Eye (tissue), 1 donor: ENCODE measurements at regions not wholly inside any gene's neighbourhood (a gene's known extent, or its start where the extent isn't known, plus 50 kb on each side); places are given as distances from the start of the nearest gene placed in this dataset.
A peak's percentile ranks its signal among the peaks of the same experiment; 100 is the strongest.

ENCODE experiments used
- DNase-seq: peaks from one replicate; pipeline ENCODE4 v3.0.0-alpha.2; 2015

GRCh38 chr9:3161912-3162311 lies 318.0 kb upstream of the PUM3 start:
- no peak for DNase-seq

- no peak for DNase-seq
These were observed 313.1 kb upstream of the PUM3 start for GRCh38 chr9:3157011-3157410.

- DNase-seq: no peak
These were observed 308.0 kb upstream of the PUM3 start for GRCh38 chr9:3151672-3152576.

GRCh38 chr9:3150074-3150473 lies 306.2 kb upstream of the PUM3 start:
- peak; percentile 3 for DNase-seq

GRCh38 chr9:3138231-3139229 lies 294.6 kb upstream of the PUM3 start:
- DNase-seq: no peak

GRCh38 chr9:3137347-3137695 lies 293.4 kb upstream of the PUM3 start:
- no peak for DNase-seq

GRCh38 chr9:3136686-3137346 lies 292.9 kb upstream of the PUM3 start:
- DNase-seq: no peak

- DNase-seq: no peak
These were observed 292.3 kb upstream of the PUM3 start for GRCh38 chr9:3136230-3136629.

GRCh38 chr9:3127564-3127963 lies 283.7 kb upstream of the PUM3 start:
- DNase-seq: no peak

GRCh38 chr9:3125602-3126405 lies 281.9 kb upstream of the PUM3 start:
- DNase-seq: no peak

- DNase-seq: no peak
These were observed 280.1 kb upstream of the PUM3 start for GRCh38 chr9:3124001-3124400.

- DNase-seq: no peak
These were observed 274.2 kb upstream of the PUM3 start for GRCh38 chr9:3118081-3118480.

- no peak for DNase-seq
These were observed 255.8 kb upstream of the PUM3 start for GRCh38 chr9:3099646-3100045.

- DNase-seq: no peak
These were observed 244.3 kb upstream of the PUM3 start for GRCh38 chr9:3088219-3088618.

- no peak for DNase-seq
These were observed 243.8 kb upstream of the PUM3 start for GRCh38 chr9:3087697-3088096.

GRCh38 chr9:3080951-3081350 lies 237.1 kb upstream of the PUM3 start:
- DNase-seq: no peak

- no peak for DNase-seq
These were observed 230.4 kb upstream of the PUM3 start for GRCh38 chr9:3074247-3074646.

GRCh38 chr9:3066591-3066990 lies 222.7 kb upstream of the PUM3 start:
- DNase-seq: no peak

GRCh38 chr9:3059781-3060468 lies 216.0 kb upstream of the PUM3 start:
- DNase-seq: no peak

GRCh38 chr9:3058409-3058808 lies 214.5 kb upstream of the PUM3 start:
- DNase-seq: no peak

GRCh38 chr9:3054017-3054586 lies 210.2 kb upstream of the PUM3 start:
- no peak for DNase-seq
